Renal cortex interstitium (tissue), 11 donors: ENCODE measurements at regions not wholly inside any gene's neighbourhood (a gene's known extent, or its start where the extent isn't known, plus 50 kb on each side); places are given as distances from the start of the nearest gene placed in this dataset.
"Not testable (repeated sequence)": the region's sequence is repeated elsewhere in the genome, so short reads cannot be mapped to it uniquely, and the experiment has no call there.

Experiments
- DNase-seq, 11 donors: peaks; one replicate each; pipeline ENCODE4 v3.0.0-alpha.2; 2013; ENCODE audit warnings: low read depth in 9 of 11, low spot score in 4 of 11; ENCODE audit errors: extremely low read depth in 1 of 11

DNA sequence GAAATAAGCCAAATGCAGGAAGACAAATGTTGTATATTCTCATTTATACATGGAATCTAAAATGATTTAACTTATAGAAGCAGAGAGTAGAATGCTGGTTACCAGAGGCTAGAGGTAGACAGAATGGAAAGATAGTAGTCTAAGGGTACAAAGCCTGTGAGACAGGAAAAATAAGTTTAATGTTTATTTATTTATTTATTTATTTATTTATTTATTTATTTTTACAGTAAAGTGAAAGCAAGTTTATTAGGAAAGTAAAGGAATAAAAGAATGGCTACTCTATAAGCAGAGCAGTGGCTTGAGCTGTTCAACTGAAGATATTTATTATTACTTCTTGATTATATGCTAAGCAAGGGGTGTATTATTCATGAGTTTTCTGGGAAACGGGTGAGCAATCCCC is 203.2 kb downstream of the LAS1L start:
- DNase-seq: no peak

DNA sequence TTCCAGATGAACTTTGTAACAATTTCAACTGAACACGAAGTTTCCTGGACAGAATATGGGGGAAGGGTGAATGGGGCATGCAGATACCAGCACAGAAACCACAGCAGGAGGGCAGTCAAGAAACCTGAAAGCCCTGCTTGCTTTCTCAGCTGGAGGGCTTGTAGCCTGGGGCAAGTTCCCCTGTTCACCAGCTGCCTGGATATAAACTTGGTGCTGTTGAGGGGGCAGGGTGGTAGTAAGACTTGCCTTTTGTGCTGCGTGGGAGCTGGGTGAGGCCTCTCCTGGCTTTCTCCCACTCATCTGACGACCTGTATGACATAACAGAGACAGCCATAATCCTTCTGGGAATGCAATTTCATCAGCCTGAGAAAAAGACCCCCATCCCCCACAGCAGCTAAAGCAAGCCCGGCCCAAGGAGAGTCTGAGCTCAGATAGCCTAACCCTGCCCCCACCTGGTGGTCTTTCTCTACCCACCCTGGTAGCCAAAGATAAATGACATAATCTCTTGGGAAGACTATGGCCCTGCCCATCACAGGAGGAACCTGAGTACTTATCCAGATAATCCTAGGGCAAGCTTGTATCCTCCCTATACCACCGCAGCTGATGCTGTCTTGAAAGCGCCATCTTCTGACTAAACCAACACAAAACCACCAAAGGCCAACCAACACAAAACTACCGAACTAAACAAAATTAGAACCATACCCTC is 234.3 kb downstream of the LAS1L start:
- no peak for DNase-seq

DNA sequence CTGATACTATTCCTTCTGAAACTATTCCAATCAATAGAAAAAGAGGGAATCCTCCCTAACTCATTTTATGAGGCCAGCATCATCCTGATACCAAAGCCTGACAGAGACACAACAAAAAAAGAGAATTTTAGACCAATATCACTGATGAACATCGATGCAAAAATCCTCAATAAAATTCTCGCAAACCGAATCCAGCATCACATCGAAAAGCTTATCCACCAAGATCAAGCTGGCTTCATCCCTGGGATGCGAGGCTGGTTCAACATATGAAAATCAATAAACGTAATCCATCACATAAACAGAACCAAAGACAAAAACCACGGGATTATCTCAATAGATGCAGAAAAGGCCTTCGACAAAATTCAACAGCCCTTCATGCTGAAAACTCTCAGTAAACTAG is 251.7 kb downstream of the LAS1L start:
- DNase-seq: not testable (repeated sequence)

DNA sequence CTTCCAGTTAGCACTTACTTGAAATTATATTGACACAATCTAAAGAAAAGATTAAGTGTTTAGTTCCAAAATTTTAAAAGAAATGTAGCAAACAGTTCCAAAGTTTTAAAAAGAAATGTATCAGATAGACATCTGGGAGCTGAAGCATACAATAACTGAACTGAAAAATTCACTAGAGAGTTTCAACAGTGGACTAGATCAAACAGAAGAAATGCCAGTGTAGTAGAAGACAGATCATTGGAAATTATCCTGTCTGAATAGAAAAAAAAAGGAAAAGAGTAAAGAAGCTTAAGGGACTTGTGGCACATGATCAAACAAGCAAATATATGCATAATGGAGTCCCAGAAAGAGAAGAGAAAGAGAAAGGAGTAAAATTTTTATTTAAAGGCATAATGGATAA is 261.4 kb downstream of the LAS1L start:
- DNase-seq: no peak

DNA sequence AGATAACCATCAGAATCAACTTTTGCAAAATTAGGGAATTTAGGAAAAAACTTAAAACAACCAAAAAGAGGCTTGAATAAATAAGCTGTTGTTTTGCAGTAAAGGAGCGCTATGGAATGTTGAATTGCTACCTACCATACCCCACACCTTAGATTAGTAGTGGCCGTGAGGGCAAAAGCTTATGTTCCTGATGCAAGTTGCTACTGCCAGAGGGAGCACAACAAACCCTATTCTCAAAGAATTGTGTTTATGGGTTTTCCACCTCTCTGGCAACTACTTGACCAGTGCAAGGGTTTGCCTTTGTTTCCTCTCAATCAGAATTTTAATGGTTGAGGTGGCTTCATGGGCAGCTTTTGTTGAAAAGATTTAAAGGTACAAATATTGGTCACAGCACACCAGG is 268.1 kb downstream of the LAS1L start:
- DNase-seq: no peak

DNA sequence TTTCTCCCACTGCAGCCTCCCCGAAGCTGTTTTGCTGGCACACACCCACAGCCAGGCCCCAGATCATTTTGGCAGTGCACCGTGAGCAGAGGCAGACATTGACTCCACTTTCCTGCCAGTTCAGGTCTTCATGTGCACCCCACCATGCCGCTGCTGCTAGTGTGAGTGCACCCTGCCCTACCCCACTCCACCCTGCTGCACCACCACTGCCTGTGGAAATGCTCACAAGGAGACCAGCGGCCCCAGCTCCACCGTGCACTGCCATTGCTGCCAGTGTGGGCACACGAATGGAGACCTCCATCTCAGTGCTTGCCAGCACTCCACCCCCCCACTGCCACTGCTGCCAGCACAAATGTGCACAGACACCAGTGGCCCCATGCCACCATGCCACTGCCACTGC is 277.6 kb upstream of the ZC4H2 start:
- no peak for DNase-seq

GRCh38 chrX:65241059-65241721 is 264.9 kb upstream of the ZC4H2 start:
- DNase-seq: no peak

DNA sequence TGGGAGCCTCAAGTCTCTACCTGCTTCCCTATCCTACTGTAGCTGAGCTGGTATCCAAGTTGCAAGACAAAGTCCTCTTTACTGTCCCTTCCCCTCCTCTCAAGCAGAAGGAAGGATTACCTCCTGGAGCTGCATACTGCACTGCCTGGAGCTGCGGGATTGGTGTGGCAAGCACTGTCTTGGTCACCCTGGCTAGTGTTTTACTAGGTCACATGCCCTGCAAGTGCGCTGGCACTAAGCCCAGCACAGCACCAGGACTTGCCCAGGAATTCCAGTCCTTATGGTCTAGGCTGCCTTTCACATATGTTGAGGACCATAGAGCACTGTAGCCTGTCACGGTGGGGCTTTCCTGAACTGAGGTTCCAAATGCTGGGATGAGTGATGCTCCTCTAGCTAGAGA is 227.3 kb upstream of the ZC4H2 start:
- DNase-seq: no peak

DNA sequence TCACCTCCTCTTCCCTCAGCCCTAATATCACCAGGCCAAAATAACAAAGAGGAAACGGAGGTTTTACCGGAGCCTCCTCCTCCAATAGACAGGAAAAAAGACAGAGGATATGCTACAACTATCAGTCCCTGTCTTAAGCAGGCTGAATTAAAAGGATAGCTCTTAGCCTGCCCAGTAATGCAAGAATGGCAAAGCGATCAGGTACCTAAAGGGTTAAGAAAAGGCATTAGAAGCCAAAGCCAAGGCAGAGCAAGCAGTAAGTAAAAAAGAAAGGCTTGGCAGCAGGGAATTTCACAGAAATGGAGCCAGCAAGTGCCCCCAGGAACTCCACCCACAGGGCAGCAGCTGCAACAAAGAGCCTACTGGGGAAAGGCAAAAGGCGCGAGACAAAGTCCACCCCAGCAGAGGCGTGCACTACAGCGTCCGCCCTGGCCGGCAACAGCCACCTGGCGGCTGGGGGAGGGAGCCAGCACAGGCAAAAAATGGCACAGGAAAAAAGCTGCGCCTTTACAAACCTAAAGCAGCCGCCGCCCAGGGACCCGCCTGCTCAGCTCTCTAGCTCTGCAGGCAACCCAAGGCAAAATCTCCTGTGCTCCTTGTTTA is 220.6 kb upstream of the ZC4H2 start:
- DNase-seq: peak in 4 of 11 donors; percentile 6 to 20 (median 12)

GRCh38 chrX:65195621-65196020 is 219.4 kb upstream of the ZC4H2 start:
- no peak for DNase-seq

- no peak for DNase-seq
Observed at GRCh38 chrX:65194547-65194946, 218.3 kb upstream of the ZC4H2 start.

DNA sequence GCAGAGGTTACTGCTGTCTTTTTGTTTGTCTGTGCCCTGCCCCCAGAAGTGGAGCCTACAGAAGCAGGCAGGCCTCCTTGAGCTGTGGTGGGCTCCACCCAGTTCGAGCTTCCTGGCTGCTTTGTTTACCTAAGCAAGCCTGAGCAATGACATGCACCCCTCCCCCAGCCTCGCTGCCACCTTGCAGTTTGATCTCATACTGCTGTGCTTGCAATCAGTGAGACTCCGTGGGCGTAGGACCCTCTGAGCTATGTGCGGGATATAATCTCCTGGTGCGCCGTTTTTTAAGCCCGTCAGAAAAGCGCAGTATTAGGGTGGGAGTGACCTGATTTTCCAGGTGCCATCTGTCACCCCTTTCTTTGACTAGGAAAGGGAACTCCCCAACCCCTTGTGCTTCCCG is 187.1 kb upstream of the ZC4H2 start:
- DNase-seq: not testable (repeated sequence)

DNA sequence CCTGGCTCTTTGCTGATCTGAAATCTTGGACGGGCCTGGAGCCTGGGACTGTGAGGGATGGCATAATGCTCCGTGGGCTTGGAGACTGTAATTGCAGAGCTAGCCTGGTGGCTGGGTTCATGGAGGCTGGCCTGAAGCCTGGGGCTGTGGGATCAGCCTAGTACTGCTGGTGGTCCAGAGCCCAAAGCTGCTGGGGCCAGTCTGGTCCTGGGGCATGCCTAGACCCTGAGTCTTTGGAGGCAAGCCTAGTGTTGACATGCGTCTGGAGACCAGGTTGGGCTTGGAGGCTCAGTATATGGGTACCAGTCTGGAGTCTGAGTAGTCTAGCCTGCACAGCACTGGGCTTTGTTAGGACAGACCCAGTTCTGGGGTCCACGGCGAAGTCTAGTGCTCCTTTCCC is 172.0 kb upstream of the ZC4H2 start:
- no peak for DNase-seq

DNA sequence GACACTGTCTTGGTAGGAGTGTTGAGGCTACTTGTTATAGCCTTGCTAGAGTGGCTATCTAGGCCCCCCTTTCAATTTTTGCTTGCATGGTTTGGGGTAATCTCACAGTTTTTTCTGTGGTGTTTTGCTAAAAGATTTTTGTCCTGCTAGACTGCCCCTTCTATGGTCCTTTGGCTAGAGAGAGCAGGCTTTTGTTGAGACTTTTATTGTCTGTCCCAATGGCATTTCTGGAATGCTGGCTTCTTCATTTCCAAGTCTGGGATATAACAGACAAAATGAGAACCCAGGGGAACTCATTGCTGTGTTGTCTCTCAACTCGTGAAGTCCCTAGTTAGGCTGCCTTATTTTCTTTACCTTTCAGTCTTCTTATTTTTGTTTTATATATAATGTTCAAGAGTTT is 160.2 kb upstream of the ZC4H2 start:
- no peak for DNase-seq

- DNase-seq: no peak
Observed at GRCh38 chrX:65127842-65128241, 151.6 kb upstream of the ZC4H2 start.

GRCh38 chrX:65098851-65099250 is 122.6 kb upstream of the ZC4H2 start:
- DNase-seq: no peak

GRCh38 chrX:65093658-65094057 is 117.4 kb upstream of the ZC4H2 start:
- no peak for DNase-seq

DNA sequence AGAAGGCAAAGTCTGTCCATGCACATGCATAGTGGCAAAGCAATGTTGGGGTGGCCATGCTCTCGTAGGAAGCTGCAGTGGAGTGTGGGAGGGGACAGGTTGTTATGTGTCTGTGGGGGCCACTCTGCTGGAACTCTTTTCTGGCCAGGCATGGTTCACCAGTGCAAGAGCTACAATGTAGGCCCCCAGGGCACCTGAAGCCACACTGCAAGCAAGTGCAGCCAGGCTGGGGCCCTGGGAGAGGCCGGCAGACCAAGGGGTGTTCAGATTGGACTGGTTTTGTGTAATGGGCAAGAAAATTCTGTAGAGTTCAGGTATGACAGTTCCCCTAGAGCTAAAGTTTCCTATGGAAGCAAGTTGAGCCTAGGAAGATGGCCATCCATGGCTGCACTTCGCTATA is 97.0 kb upstream of the ZC4H2 start:
- DNase-seq: no peak

GRCh38 chrX:65072590-65072989 is 96.3 kb upstream of the ZC4H2 start:
- DNase-seq: no peak

- DNase-seq: not testable (repeated sequence)
Observed at GRCh38 chrX:65058626-65059025, 82.4 kb upstream of the ZC4H2 start.

- DNase-seq: no peak
Observed at GRCh38 chrX:65045001-65045400, 68.8 kb upstream of the ZC4H2 start.
